HG02642 (cell line): ENCODE measurements at regions not wholly inside any gene's neighbourhood (a gene's known extent, or its start where the extent isn't known, plus 50 kb on each side); places are given as distances from the start of the nearest gene placed in this dataset.
A peak's percentile ranks its signal among the peaks of the same experiment; 100 is the strongest.

Experiments used
- ATAC-seq: cut with Tn5 transposase; IDR thresholded peaks from one replicate; pipeline ENCODE4 v1.9.1; 2021; ENCODE audit warnings: mild to moderate bottlenecking; ENCODE audit not compliant: unreplicated experiment, poor library complexity

GRCh38 chr11:116244889-116245288 is 527.9 kb downstream of the BUD13 start:
- no peak for ATAC-seq

GRCh38 chr11:116244439-116244838 is 528.3 kb downstream of the BUD13 start:
- ATAC-seq: no peak

- ATAC-seq: no peak
These were observed 528.8 kb downstream of the BUD13 start for GRCh38 chr11:116243991-116244390.

- no peak for ATAC-seq
These were observed 530.8 kb downstream of the BUD13 start for GRCh38 chr11:116242006-116242405.

GRCh38 chr11:116240710-116241109 is 532.1 kb downstream of the BUD13 start:
- ATAC-seq: no peak

- no peak for ATAC-seq
These were observed 533.5 kb downstream of the BUD13 start for GRCh38 chr11:116239247-116239646.

GRCh38 chr11:116234989-116235568 is 537.7 kb downstream of the BUD13 start:
- no peak for ATAC-seq

GRCh38 chr11:116233561-116233960 is 539.2 kb downstream of the BUD13 start:
- ATAC-seq: no peak

GRCh38 chr11:116232364-116232828 is 540.4 kb downstream of the BUD13 start:
- no peak for ATAC-seq

- no peak for ATAC-seq
These were observed 541.2 kb downstream of the BUD13 start for GRCh38 chr11:116231543-116231942.

GRCh38 chr11:116230438-116230837 is 542.3 kb downstream of the BUD13 start:
- ATAC-seq: no peak

GRCh38 chr11:116229236-116229970 is 543.4 kb downstream of the BUD13 start:
- no peak for ATAC-seq

- no peak for ATAC-seq
These were observed 546.1 kb downstream of the BUD13 start for GRCh38 chr11:116226731-116227130.

GRCh38 chr11:116225784-116226585 is 546.8 kb downstream of the BUD13 start:
- ATAC-seq: no peak

GRCh38 chr11:116225236-116225635 is 547.6 kb downstream of the BUD13 start:
- no peak for ATAC-seq

GRCh38 chr11:116224889-116225200 is 547.9 kb downstream of the BUD13 start:
- ATAC-seq: no peak

GRCh38 chr11:116224154-116224888 is 548.5 kb downstream of the BUD13 start:
- peak; percentile 52 for ATAC-seq

- no peak for ATAC-seq
These were observed 551.4 kb downstream of the BUD13 start for GRCh38 chr11:116221351-116221750.

GRCh38 chr11:116219171-116219635 is 553.6 kb downstream of the BUD13 start:
- no peak for ATAC-seq

- no peak for ATAC-seq
These were observed 555.3 kb downstream of the BUD13 start for GRCh38 chr11:116217441-116217840.

GRCh38 chr11:116217006-116217405 is 555.8 kb downstream of the BUD13 start:
- ATAC-seq: no peak
